ENCODE measurements at regions not wholly inside any gene's neighbourhood (a gene's known extent, or its start where the extent isn't known, plus 50 kb on each side); places are given as distances from the start of the nearest gene placed in this dataset.

DNA sequence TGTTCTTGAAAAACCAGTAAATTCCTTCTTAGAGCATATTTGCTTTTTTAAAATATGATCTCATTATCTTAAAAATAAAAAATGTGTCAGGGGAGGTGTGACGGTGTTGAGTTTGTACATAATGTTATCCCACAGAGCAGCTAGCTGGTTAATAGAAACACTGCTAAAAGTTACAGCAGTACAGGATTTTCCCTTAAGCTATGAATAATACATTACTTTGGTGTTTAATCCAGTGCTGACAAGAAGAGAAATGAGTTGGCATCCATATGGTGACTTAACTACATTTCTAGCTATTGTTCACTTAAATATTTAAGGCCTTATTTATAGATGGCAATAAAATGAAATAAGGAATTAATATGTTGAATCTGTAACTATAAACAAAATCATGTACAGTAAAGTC, 883.1 kb downstream of the CDH18 start:
- TF ChIP-seq, protein P1, sequence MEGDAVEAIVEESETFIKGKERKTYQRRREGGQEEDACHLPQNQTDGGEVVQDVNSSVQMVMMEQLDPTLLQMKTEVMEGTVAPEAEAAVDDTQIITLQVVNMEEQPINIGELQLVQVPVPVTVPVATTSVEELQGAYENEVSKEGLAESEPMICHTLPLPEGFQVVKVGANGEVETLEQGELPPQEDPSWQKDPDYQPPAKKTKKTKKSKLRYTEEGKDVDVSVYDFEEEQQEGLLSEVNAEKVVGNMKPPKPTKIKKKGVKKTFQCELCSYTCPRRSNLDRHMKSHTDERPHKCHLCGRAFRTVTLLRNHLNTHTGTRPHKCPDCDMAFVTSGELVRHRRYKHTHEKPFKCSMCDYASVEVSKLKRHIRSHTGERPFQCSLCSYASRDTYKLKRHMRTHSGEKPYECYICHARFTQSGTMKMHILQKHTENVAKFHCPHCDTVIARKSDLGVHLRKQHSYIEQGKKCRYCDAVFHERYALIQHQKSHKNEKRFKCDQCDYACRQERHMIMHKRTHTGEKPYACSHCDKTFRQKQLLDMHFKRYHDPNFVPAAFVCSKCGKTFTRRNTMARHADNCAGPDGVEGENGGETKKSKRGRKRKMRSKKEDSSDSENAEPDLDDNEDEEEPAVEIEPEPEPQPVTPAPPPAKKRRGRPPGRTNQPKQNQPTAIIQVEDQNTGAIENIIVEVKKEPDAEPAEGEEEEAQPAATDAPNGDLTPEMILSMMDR (IDR thresholded peaks at IDR 0.05 in 4 of 5, conservative IDR thresholded peaks at IDR 0.05 in 1 of 5), result no peak
- no peak for TF ChIP-seq POLR2A (IDR thresholded peaks at IDR 0.05)
